Retina (tissue), 1 donor: ENCODE measurements at regions not wholly inside any gene's neighbourhood (a gene's known extent, or its start where the extent isn't known, plus 50 kb on each side); places are given as distances from the start of the nearest gene placed in this dataset.
A peak's percentile ranks its signal among the peaks of the same experiment; 100 is the strongest.
"Not testable (repeated sequence)": the region's sequence is repeated elsewhere in the genome, so short reads cannot be mapped to it uniquely, and the experiment has no call there.

Source experiments
- DNase-seq: peaks from one replicate; pipeline ENCODE4 v3.0.0-alpha.2; 2016

GRCh38 chr5:125222597-125223240 lies 476.3 kb upstream of the ZNF608 start:
- DNase-seq, result no peak

GRCh38 chr5:125225424-125225823 lies 479.0 kb upstream of the ZNF608 start:
- no peak for DNase-seq

GRCh38 chr5:125226825-125227224 lies 480.4 kb upstream of the ZNF608 start:
- DNase-seq, result no peak

GRCh38 chr5:125227333-125228095 lies 481.1 kb upstream of the ZNF608 start:
- peak; percentile 29 for DNase-seq

GRCh38 chr5:125228363-125229070 lies 482.1 kb upstream of the ZNF608 start:
- no peak for DNase-seq

- DNase-seq, result no peak
Observed at GRCh38 chr5:125229556-125229955, 483.1 kb upstream of the ZNF608 start.

- no peak for DNase-seq
Observed at GRCh38 chr5:125232779-125233230, 486.4 kb upstream of the ZNF608 start.

GRCh38 chr5:125233944-125234343 lies 487.5 kb upstream of the ZNF608 start:
- no peak for DNase-seq

GRCh38 chr5:125236007-125236406 lies 489.6 kb upstream of the ZNF608 start:
- no peak for DNase-seq

GRCh38 chr5:125236981-125237380 lies 490.5 kb upstream of the ZNF608 start:
- no peak for DNase-seq

- DNase-seq, result no peak
Observed at GRCh38 chr5:125244531-125244930, 498.1 kb upstream of the ZNF608 start.

GRCh38 chr5:125245216-125245615 lies 498.8 kb upstream of the ZNF608 start:
- DNase-seq, result no peak

- DNase-seq, result no peak
Observed at GRCh38 chr5:125249400-125249799, 503.0 kb upstream of the ZNF608 start.

- peak; percentile 55 for DNase-seq
Observed at GRCh38 chr5:125251703-125252102, 505.3 kb upstream of the ZNF608 start.

GRCh38 chr5:125253634-125254033 lies 507.2 kb upstream of the ZNF608 start:
- DNase-seq, result not testable (repeated sequence)

- DNase-seq, result no peak
Observed at GRCh38 chr5:125254267-125254666, 507.8 kb upstream of the ZNF608 start.

- DNase-seq, result no peak
Observed at GRCh38 chr5:125256296-125256695, 509.9 kb upstream of the ZNF608 start.

GRCh38 chr5:125257057-125257972 lies 510.9 kb upstream of the ZNF608 start:
- no peak for DNase-seq

- DNase-seq, result no peak
Observed at GRCh38 chr5:125257997-125258396, 511.6 kb upstream of the ZNF608 start.

- DNase-seq, result no peak
Observed at GRCh38 chr5:125258615-125259014, 512.2 kb upstream of the ZNF608 start.

- no peak for DNase-seq
Observed at GRCh38 chr5:125261505-125262250, 515.2 kb upstream of the ZNF608 start.

- no peak for DNase-seq
Observed at GRCh38 chr5:125262782-125263181, 516.3 kb upstream of the ZNF608 start.
